ENCODE measurements at regions not wholly inside any gene's neighbourhood (a gene's known extent, or its start where the extent isn't known, plus 50 kb on each side); places are given as distances from the start of the nearest gene placed in this dataset.

DNA sequence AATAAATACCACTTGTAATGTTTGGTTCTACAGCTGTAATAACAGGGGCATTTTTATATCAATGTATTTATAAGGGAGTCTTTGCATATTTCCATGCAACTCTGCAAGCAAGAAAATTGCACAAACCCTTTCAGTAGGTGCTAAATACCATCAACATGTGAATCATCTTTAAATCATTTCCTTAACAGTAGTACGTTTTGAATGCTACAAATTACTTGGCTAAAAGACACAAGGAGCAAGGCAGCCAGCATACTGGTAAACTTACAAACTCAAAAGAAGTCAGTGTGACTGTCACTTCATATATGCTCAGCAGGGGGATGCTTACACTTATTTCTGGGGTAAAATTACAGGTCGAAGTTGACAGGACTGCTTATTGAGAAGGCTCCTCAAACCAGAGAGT is 402.4 kb downstream of the EFNB2 start:
- TF ChIP-seq YY1 (IDR thresholded peaks at IDR 0.05; ENCODE audit: insufficient read depth, insufficient read length) (no peak), ZNF274 (IDR thresholded peaks at IDR 0.05; ENCODE audit: low read depth, low read length) (no peak)
